Right lobe of liver (tissue), 6 donors: ENCODE measurements at regions not wholly inside any gene's neighbourhood (a gene's known extent, or its start where the extent isn't known, plus 50 kb on each side); places are given as distances from the start of the nearest gene placed in this dataset.

Source experiments
- ATAC-seq, 4 donors: fragments of 200-7000 bp; cut with Tn5 transposase; one replicate each; pipeline ENCODE4 v1.9.1; 2020; ENCODE audit warnings: mild to moderate bottlenecking in 4 of 4, moderate library complexity in 4 of 4
- DNase-seq, 3 donors: peaks; one replicate each; pipeline ENCODE4 v3.0.0-alpha.2; 2020
- H3K27ac ChIP-seq, 3 donors: fragments of 200-600 bp; one replicate each; pipeline ENCODE4 v1.8.0; 2022
- H3K27me3 ChIP-seq, 2 donors: fragments of 200-600 bp; one replicate each; pipeline ENCODE4 v1.8.0; 2022
- H3K36me3 ChIP-seq, 4 donors: fragments of 200-600 bp; sonication (generic) in 1 of 4; one replicate each; pipeline versions ENCODE4 v1.5.1 to v1.8.0; 2017 to 2022; ENCODE audit warnings: control low read depth in 1 of 4
- H3K4me1 ChIP-seq, 4 donors: fragments of 200-600 bp; sonication (generic) in 1 of 4; one replicate each; pipeline versions ENCODE4 v1.5.1 to v1.8.0; 2017 to 2022; ENCODE audit warnings: control low read depth in 1 of 4
- H3K4me3 ChIP-seq, 3 donors: fragments of 200-600 bp; one replicate each; pipeline ENCODE4 v1.8.0; 2022
- H3K9me3 ChIP-seq, 4 donors: fragments of 200-600 bp; sonication (generic) in 1 of 4; one replicate each; pipeline versions ENCODE4 v1.5.1 to v1.8.0; 2017 to 2022; ENCODE audit warnings: control low read depth in 1 of 4
- POLR2A ChIP-seq: fragments of 450-650 bp; IDR thresholded peaks from one replicate; pipeline ENCODE4 v1.6.1; 2017; ENCODE audit warnings: antibody characterized with exemption, mild to moderate bottlenecking
- WGBS: methylation state at CpG from one replicate; pipeline ENCODE4 v1.1.6; 2018; ENCODE audit warnings: low coverage, low lambda C conversion rate; ENCODE audit not compliant: insufficient coverage; ENCODE audit errors: missing lambda C conversion rate; 5-methylcytosine and 5-hydroxymethylcytosine counted together
- intact Hi-C, 2 donors: fragments of 100-400 bp; cut with DNase I; formaldehyde crosslinking; loops; one replicate each; pipeline versions ENCODE4 v1.11.2 to v1.14.1; 2022
- TF ChIP-seq, protein P1 (sequence below), 4 donors: fragments of 200-600 bp in 3 of 4; fragments of 450-650 bp in 1 of 4; IDR thresholded peaks; one replicate each; pipeline versions ENCODE4 v1.5.1 to v1.8.0; 2016 to 2022; ENCODE audit warnings: antibody characterized with exemption in 4 of 4, mild to moderate bottlenecking in 2 of 4
- donor health status: DM: no; HTN: yes; CAD: no.
- donor health status: DM: no; HTN: no; CAD: no.
- donor health status: DM: no; HTN: no; CAD: no.
- donor health status: DM: no; HTN: yes; CAD: no.
- donor health status: DM: no; HTN: yes; CAD: no.

DNA sequence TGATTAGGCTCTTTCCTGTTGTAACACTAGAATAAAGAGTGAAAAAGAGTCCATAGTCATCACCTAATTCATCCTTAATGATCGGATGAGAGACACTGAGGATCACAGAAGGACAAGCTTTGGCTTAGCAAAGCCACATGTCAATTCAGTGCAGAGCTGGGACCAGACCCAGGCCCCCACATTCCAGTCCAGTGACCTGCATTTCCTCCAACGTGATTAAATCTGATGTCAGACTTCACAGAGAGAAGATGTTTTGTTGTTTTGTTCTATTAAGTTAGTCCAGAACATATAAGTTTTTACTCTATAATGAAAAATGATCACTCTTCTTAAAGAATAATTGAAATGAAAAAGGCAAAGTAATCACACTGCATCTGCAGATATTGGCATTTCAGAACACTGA, 377.9 kb upstream of the PAPPA start:
- intact Hi-C loops, result no loop called here
- no peak overlapping the region for H3K4me3 ChIP-seq
- DNase-seq (no peak), ATAC-seq (no peak)
- WGBS, result 11% methylated on average over 2 of the region's 2 CpGs
- TF ChIP-seq POLR2A, result no peak
- TF ChIP-seq, protein P1, sequence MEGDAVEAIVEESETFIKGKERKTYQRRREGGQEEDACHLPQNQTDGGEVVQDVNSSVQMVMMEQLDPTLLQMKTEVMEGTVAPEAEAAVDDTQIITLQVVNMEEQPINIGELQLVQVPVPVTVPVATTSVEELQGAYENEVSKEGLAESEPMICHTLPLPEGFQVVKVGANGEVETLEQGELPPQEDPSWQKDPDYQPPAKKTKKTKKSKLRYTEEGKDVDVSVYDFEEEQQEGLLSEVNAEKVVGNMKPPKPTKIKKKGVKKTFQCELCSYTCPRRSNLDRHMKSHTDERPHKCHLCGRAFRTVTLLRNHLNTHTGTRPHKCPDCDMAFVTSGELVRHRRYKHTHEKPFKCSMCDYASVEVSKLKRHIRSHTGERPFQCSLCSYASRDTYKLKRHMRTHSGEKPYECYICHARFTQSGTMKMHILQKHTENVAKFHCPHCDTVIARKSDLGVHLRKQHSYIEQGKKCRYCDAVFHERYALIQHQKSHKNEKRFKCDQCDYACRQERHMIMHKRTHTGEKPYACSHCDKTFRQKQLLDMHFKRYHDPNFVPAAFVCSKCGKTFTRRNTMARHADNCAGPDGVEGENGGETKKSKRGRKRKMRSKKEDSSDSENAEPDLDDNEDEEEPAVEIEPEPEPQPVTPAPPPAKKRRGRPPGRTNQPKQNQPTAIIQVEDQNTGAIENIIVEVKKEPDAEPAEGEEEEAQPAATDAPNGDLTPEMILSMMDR (IDR thresholded peaks at IDR 0.05), result no peak
- H3K4me1 ChIP-seq, result no peaks in the 10 kb centered on the region
- H3K36me3 ChIP-seq, result no peaks in the 10 kb centered on the region
- no peaks in the 10 kb centered on the region for H3K9me3 ChIP-seq
- H3K27ac ChIP-seq, result no peak overlapping the region
- H3K27me3 ChIP-seq, result no peaks in the 10 kb centered on the region

DNA sequence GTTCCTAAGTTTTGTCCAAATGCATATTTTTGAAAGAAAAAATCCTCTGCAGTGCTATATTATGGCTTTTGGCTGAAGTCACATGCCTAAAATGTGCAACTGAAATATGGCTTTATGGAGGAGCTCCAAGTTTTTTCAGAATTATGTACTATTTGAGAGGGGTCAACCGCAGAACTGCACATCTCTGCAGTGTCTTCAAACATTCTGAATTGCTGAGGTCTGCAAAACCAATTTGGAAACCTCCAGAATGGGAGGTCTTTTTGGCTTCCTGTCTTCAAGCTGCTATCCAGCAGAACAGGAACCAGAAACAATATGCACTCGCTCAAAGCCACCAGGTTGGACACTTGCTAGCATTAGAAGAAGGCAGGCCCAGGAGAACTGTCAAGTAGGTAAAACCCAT, 376.0 kb upstream of the PAPPA start:
- no peak for ATAC-seq
- no peak for DNase-seq
- Histone ChIP-seq H3K36me3 (no peaks in the 10 kb centered on the region), H3K27me3 (no peaks in the 10 kb centered on the region), H3K9me3 (no peaks in the 10 kb centered on the region), H3K4me3 (no peak overlapping the region), H3K4me1 (no peaks in the 10 kb centered on the region), H3K27ac (no peak overlapping the region)
- intact Hi-C loops, result no loop called here
- no peak for TF ChIP-seq POLR2A
- TF ChIP-seq, protein P1 (IDR thresholded peaks at IDR 0.05), result no peak
- 39% methylated on average over 2 of the region's 2 CpGs for WGBS

DNA sequence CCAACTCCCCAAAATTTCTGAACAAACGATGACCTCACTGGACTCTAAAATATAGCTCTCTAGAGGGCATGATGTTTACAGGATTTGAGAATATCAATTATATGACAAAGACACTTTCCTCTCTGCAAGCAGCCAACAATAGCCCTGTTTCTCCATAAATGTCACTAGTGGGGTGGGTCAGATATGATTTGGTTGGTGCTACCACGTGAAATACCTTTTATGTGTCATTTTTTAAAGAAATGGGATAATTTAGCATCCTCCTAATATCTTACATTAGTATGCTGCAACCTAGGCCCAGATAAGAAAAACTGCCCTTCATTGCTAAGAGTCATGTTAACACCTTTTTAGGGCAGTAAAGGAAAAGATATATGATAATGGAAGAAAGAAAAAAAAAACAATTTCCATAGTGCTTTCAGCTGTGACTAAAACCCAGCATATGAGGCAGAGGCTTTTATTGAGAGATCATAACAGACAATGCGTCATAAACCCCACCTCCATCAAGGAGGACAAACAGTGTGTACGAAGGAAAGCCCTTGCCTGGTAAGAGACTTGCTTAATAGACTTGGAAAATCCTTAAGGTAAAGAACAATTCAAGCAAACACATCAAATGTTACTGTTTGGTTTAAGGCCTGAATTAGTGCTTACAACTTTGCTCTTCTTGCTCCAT, 372.4 kb upstream of the PAPPA start:
- H3K36me3 ChIP-seq, result no peaks in the 10 kb centered on the region
- no peaks in the 10 kb centered on the region for H3K9me3 ChIP-seq
- intact Hi-C loops, result no loop called here
- H3K4me3 ChIP-seq, result no peak overlapping the region
- DNase-seq (no peak), ATAC-seq (no peak)
- H3K27ac ChIP-seq, result no peak overlapping the region
- no peak for TF ChIP-seq POLR2A
- TF ChIP-seq, protein P1 (IDR thresholded peaks at IDR 0.05), result no peak
- WGBS, result 27% methylated on average over 3 of the region's 4 CpGs
- no peaks in the 10 kb centered on the region for H3K4me1 ChIP-seq
- H3K27me3 ChIP-seq, result no peaks in the 10 kb centered on the region

DNA sequence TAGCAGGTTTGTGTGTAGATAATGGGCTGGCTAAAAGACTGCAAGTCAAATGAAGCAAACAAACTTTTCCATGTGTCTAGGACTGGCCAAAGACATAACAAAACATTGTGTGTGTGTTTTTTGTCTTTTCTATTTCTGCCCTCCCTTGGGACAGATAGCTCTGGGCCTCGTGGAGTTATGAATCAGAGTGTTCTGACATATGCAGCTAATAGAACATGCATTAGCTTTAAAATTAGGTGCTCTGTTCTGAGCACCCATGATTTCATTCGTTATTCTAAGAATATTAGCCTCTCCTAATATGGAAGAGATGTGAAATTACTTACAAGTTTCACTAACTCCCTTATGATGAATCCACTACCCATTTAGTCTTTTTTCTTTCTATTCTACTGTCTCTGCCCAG, 367.3 kb upstream of the PAPPA start:
- H3K4me3 ChIP-seq, result no peak overlapping the region
- H3K27me3 ChIP-seq, result no peaks in the 10 kb centered on the region
- DNase-seq, result no peak
- intact Hi-C loops, result no loop called here
- 27% methylated on average over 2 of the region's 2 CpGs for WGBS
- H3K27ac ChIP-seq, result no peak overlapping the region
- H3K4me1 ChIP-seq, result no peaks in the 10 kb centered on the region
- ATAC-seq, result no peak
- H3K9me3 ChIP-seq, result no peaks in the 10 kb centered on the region
- TF ChIP-seq POLR2A, result no peak
- TF ChIP-seq, protein P1 (IDR thresholded peaks at IDR 0.05), result no peak
- no peaks in the 10 kb centered on the region for H3K36me3 ChIP-seq

DNA sequence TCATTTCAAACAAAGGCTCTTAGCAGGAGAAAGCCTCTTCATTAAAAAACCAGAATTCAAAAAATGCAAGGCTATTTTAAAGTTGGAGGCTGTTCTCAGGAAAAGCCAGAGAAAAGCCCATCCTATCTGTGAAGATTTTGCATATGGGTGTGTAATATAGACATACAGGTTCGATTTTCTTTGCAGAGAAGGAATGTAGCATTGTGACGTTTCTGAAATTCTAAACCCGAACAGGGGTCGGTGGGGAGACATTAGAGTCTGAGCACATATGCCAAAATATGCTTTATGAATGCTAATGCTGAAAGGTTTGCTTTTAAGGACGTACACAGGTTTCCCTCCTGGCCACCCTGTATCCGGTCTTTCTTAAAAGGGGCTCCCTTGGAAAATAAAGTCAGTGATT, 363.1 kb upstream of the PAPPA start:
- DNase-seq (no peak), ATAC-seq (no peak)
- no peaks in the 10 kb centered on the region for H3K9me3 ChIP-seq
- no peak overlapping the region for H3K27ac ChIP-seq
- no peaks in the 10 kb centered on the region for H3K4me1 ChIP-seq
- H3K27me3 ChIP-seq, result no peaks in the 10 kb centered on the region
- TF ChIP-seq, protein P1 (IDR thresholded peaks at IDR 0.05), result no peak
- TF ChIP-seq POLR2A, result no peak
- H3K36me3 ChIP-seq, result no peaks in the 10 kb centered on the region
- no peak overlapping the region for H3K4me3 ChIP-seq
- 55% methylated on average over 6 of the region's 6 CpGs for WGBS
- intact Hi-C loops, result no loop called here
